ENCODE measurements at regions not wholly inside any gene's neighbourhood (a gene's known extent, or its start where the extent isn't known, plus 50 kb on each side); places are given as distances from the start of the nearest gene placed in this dataset.
"Not testable (repeated sequence)": the region's sequence is repeated elsewhere in the genome, so short reads cannot be mapped to it uniquely, and the experiment has no call there.

DNA sequence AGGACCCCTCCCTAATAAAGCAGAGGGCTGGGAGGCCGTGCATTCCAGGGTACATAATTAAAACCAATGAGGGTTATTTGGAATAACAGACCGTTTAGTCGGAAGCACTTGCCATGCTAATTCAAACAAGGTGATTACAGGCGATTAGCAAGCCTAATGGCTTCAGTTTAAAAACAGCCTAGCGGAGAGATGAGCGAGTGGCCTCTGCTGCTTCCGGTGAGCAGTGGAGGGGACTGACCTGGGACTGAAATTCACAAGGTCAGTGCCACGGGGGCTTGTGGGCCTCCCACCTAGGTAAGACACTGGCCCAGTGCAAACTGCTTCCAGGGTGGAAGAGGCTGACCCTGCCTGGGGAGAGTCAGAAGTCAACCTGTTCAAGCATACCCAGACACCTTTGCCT is 56.8 kb upstream of the ALX4 start:
- H3K27me3 ChIP-seq: peaks cover 0 to 40% (median 0%) of the 10 kb centered on the region in 3 donors
- intact Hi-C loops (cut with DNase I; ENCODE audit: low total_unique reads): no loop called here
- DNase-seq: no peak
- no peaks in the 10 kb centered on the region for H3K36me3 ChIP-seq
- TF ChIP-seq POLR2AphosphoS5 (IDR thresholded peaks at IDR 0.05): no peak
- no peak for TF ChIP-seq EP300 (IDR thresholded peaks at IDR 0.05)
- TF ChIP-seq POLR2A (IDR thresholded peaks at IDR 0.05): no peak
- TF ChIP-seq, protein P1, sequence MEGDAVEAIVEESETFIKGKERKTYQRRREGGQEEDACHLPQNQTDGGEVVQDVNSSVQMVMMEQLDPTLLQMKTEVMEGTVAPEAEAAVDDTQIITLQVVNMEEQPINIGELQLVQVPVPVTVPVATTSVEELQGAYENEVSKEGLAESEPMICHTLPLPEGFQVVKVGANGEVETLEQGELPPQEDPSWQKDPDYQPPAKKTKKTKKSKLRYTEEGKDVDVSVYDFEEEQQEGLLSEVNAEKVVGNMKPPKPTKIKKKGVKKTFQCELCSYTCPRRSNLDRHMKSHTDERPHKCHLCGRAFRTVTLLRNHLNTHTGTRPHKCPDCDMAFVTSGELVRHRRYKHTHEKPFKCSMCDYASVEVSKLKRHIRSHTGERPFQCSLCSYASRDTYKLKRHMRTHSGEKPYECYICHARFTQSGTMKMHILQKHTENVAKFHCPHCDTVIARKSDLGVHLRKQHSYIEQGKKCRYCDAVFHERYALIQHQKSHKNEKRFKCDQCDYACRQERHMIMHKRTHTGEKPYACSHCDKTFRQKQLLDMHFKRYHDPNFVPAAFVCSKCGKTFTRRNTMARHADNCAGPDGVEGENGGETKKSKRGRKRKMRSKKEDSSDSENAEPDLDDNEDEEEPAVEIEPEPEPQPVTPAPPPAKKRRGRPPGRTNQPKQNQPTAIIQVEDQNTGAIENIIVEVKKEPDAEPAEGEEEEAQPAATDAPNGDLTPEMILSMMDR (IDR thresholded peaks at IDR 0.05): no peak
- H3K27ac ChIP-seq: no peak overlapping the region
- H3K4me1 ChIP-seq: no peaks in the 10 kb centered on the region
- 49 to 63% (median 60%) methylated on average over 7 to 8 of the region's 8 CpGs for WGBS, 5 donors
- H3K9me3 ChIP-seq: peaks cover 0 to 10% (median 4%) of the 10 kb centered on the region in 4 donors
- H3K4me3 ChIP-seq: no peak overlapping the region

DNA sequence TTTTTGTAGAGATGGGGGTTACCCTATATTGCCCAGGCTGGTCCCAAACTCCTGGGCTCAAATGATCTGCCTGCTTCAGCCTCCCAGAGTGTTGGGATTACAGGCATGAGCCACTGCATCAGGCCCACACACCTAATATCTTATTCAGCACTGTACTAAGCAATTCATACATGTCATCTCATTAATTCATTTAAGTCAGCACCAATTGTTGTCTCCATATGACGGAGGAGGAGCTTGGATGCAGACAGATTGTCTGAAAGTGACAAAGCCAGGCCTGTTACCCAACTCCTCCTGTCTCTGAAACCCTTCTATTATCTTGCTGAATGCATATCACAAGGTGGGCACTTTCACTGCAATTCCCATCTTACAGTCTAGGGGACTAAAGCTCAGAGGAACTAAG is 57.5 kb upstream of the ALX4 start:
- Histone ChIP-seq H3K27ac (no peak overlapping the region), H3K4me1 (no peaks in the 10 kb centered on the region), H3K4me3 (no peak overlapping the region), H3K36me3 (no peaks in the 10 kb centered on the region), H3K9me3 (peaks cover 0 to 10% (median 4%) of the 10 kb centered on the region in 4 donors), H3K27me3 (peaks cover 0 to 34% (median 0%) of the 10 kb centered on the region in 3 donors)
- intact Hi-C loops (cut with DNase I; ENCODE audit: low total_unique reads): no loop called here
- no peak for TF ChIP-seq EP300 (IDR thresholded peaks at IDR 0.05)
- TF ChIP-seq POLR2AphosphoS5 (IDR thresholded peaks at IDR 0.05): no peak
- TF ChIP-seq, protein P1 (IDR thresholded peaks at IDR 0.05): no peak
- TF ChIP-seq POLR2A (IDR thresholded peaks at IDR 0.05): no peak
- no peak for DNase-seq
- 82 to 97% (median 91%) methylated on average over 1 of the region's 1 CpG for WGBS, 5 donors

DNA sequence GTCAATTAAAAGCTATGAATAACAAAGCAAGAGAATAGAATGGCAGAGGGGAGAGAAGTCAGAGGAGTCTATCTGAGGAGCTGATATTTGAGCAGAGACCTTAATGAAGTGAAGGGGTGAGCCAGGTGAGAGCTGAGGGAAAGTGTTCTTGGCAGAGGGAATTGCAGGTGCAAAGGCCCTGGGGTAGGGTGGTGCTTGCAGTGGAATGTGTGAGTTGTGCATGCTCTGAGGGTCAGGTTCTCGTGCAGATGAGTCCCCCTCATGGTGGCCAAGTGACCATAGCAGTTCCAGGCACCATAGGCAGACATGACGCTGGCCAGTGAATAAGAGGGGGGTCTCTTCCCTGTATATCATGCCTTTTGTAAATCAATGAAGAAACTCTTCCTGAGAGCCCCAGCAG is 58.9 kb upstream of the ALX4 start:
- no peaks in the 10 kb centered on the region for H3K4me1 ChIP-seq
- 60 to 82% (median 75%) methylated on average over 2 of the region's 2 CpGs for WGBS, 5 donors
- peaks cover 0 to 26% (median 0%) of the 10 kb centered on the region in 3 donors for H3K27me3 ChIP-seq
- intact Hi-C loops (cut with DNase I; ENCODE audit: low total_unique reads): no loop called here
- peaks cover 0 to 2% (median under 1%) of the 10 kb centered on the region in 4 donors for H3K9me3 ChIP-seq
- no peak for TF ChIP-seq POLR2A (IDR thresholded peaks at IDR 0.05)
- TF ChIP-seq, protein P1 (IDR thresholded peaks at IDR 0.05): no peak
- no peak for TF ChIP-seq POLR2AphosphoS5 (IDR thresholded peaks at IDR 0.05)
- H3K36me3 ChIP-seq: no peaks in the 10 kb centered on the region
- H3K4me3 ChIP-seq: no peak overlapping the region
- H3K27ac ChIP-seq: no peak overlapping the region
- DNase-seq: no peak

DNA sequence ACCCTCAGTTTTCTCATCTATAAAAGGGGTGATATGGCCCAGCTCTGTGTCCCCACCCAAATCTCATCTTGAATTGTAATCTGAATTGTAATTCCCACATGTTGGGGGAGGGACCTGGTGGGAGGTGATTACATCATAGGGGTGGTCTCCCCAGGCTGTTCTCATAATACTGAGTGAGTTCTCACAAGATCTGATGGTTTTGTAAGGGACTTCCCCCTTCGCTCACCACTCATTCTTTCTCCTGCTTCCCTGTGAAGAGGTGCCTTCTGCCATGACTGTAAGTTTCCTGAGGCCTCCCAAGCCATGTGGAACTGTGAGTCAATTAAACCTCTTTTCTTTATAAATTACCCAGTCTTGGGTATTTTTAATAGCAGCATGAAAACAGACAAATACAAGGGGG is 61.1 kb upstream of the ALX4 start:
- peaks cover 0 to 20% (median 0%) of the 10 kb centered on the region in 3 donors for H3K27me3 ChIP-seq
- H3K36me3 ChIP-seq; intact Hi-C loops (cut with DNase I; ENCODE audit: low total_unique reads); H3K9me3 ChIP-seq; H3K27ac ChIP-seq; H3K4me3 ChIP-seq; DNase-seq; H3K4me1 ChIP-seq: not testable (repeated sequence)
- 75 to 100% (median 89%) methylated on average over 1 of the region's 1 CpG for WGBS, 5 donors

DNA sequence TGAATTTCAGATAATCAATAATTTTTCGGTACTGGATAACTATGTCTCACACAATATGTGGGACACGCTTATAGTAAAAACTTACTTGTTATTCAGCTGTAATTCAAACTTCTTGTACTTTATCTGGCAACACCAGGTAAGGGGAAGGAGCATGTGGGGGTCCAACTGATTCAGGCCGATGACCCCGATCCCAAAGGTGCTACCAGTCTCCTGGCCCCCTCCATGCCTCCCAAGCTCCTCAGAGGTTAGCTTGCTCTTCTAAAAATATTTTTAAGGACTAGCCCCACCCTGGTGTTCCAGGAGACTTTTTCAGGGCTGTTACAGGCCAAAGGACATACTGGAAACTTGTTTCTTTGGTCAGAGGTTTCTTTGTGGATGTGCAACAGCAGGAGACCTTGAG is 61.8 kb upstream of the ALX4 start:
- WGBS, 5 donors: 90 to 95% (median 93%) methylated on average over 4 of the region's 4 CpGs
- TF ChIP-seq POLR2A (IDR thresholded peaks at IDR 0.05) (no peak), POLR2AphosphoS5 (IDR thresholded peaks at IDR 0.05) (no peak), EP300 (IDR thresholded peaks at IDR 0.05) (no peak)
- TF ChIP-seq, protein P1 (IDR thresholded peaks at IDR 0.05): no peak
- intact Hi-C loops (cut with DNase I; ENCODE audit: low total_unique reads): no loop called here

More for the DNA sequence above, 61.8 kb upstream of the ALX4 start:
- H3K27ac ChIP-seq: no peak overlapping the region
- no peaks in the 10 kb centered on the region for H3K9me3 ChIP-seq
- H3K4me3 ChIP-seq: no peak overlapping the region
- H3K4me1 ChIP-seq: no peaks in the 10 kb centered on the region
- no peaks in the 10 kb centered on the region for H3K36me3 ChIP-seq
- no peak for DNase-seq
- peaks cover 0 to 15% (median 0%) of the 10 kb centered on the region in 3 donors for H3K27me3 ChIP-seq

All from stomach (tissue), 8 donors.